Brain microvascular endothelial cell (primary cell): ENCODE measurements at regions not wholly inside any gene's neighbourhood (a gene's known extent, or its start where the extent isn't known, plus 50 kb on each side); places are given as distances from the start of the nearest gene placed in this dataset.
A peak's percentile ranks its signal among the peaks of the same experiment; 100 is the strongest.
"Not testable (repeated sequence)": the region's sequence is repeated elsewhere in the genome, so short reads cannot be mapped to it uniquely, and the experiment has no call there.

Experiments used
- DNase-seq: peaks from one replicate; pipeline ENCODE4 v3.0.0-alpha.2; 2020
- H3K27ac ChIP-seq: fragments of 250-450 bp; sonication (Bioruptor Pico); 2 replicates; pipeline ENCODE4 v1.5.1; 2020; ENCODE audit warnings: mild to moderate bottlenecking, moderate library complexity
- H3K27me3 ChIP-seq: fragments of 250-450 bp; sonication (Bioruptor Pico); replicated peaks from 2 replicates; pipeline ENCODE4 v1.5.1; 2020; ENCODE audit warnings: mild to moderate bottlenecking
- H3K36me3 ChIP-seq: fragments of 250-450 bp; sonication (Bioruptor Pico); replicated peaks from 2 replicates; pipeline ENCODE4 v1.5.1; 2020; ENCODE audit warnings: mild to moderate bottlenecking
- H3K4me3 ChIP-seq: 2 replicates; pipeline ENCODE4 v1.5.1; 2011; ENCODE audit warnings: low read depth, mild to moderate bottlenecking, control low read depth, low read length, moderate library complexity
- CTCF ChIP-seq: IDR thresholded peaks from 2 replicates; pipeline ENCODE4 v1.5.1; 2011; ENCODE audit warnings: low read depth, mild to moderate bottlenecking, moderate library complexity, low read length, control low read depth, inconsistent platforms; ENCODE audit errors: missing control alignments
- in situ Hi-C: cut with HindIII; loops from 2 replicates; pipeline ENCODE4 v1.10.0; 2017; ENCODE audit warnings: low sequenced_read_pairs, low pct_ligation_motif_present

- H3K27me3 ChIP-seq, in situ Hi-C loops, H3K27ac ChIP-seq, DNase-seq, H3K4me3 ChIP-seq, H3K36me3 ChIP-seq: not testable (repeated sequence)
Measured at GRCh38 chr2:94576486-94576885, 294.7 kb upstream of the TEKT4 start.

GRCh38 chr2:94577160-94577559, 294.1 kb upstream of the TEKT4 start:
- H3K27me3 ChIP-seq, H3K27ac ChIP-seq, H3K4me3 ChIP-seq, in situ Hi-C loops, H3K36me3 ChIP-seq: not testable (repeated sequence)
- peak; percentile 21 for DNase-seq

DNA sequence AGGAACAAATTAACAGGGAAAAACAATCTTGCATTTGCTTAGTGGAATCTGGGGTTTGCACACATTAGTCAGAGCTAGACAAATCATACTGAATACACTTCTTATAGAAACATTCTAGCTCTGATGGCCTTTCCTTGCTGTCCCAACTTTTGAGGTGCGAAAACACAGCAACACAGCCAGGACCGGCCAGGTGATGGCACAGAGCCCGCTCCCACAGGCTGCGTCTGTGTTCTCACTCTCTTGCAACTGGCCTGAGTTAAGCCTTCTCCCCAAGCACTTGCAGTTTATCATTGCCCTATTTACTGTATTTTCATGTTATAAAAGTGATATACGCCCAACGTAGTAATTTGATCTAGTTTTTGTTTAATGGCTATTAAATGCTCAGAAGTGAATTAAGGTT, 292.0 kb upstream of the TEKT4 start:
- DNase-seq, H3K4me3 ChIP-seq, H3K27me3 ChIP-seq, H3K36me3 ChIP-seq, in situ Hi-C loops, H3K27ac ChIP-seq: not testable (repeated sequence)

DNA sequence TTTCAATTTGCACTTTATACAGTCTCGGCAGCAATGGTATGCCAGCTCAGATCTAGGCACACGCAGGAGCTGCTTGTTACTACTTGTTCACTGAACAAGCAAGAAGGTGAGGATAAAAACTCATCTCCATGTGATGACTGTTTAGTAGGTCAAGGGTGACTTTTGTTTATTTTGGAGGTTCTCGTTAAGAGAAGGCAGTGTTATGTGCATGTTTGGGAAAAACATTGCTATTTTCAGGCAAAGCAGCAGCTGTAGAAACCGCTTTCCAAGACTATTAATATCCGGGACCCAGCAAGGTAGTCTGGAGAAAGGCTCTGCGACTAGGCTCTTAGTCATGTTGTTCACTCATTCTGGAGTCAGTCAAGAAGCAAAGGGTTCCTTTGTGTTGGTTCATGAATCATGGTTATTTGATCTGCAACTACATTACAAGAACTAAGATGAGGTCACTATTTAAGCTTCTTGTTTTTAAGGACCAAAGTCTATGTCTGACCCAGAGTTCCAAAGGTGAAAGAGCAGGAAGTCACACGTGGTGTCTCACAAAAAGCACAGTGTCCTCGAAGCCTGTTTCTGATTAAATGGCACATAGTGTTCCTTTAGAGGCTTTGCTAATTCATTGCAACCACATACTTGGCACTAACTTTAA, 288.0 kb upstream of the TEKT4 start:
- DNase-seq = peak; percentile 1
- H3K4me3 ChIP-seq, in situ Hi-C loops, H3K36me3 ChIP-seq, H3K27me3 ChIP-seq, H3K27ac ChIP-seq: not testable (repeated sequence)

DNA sequence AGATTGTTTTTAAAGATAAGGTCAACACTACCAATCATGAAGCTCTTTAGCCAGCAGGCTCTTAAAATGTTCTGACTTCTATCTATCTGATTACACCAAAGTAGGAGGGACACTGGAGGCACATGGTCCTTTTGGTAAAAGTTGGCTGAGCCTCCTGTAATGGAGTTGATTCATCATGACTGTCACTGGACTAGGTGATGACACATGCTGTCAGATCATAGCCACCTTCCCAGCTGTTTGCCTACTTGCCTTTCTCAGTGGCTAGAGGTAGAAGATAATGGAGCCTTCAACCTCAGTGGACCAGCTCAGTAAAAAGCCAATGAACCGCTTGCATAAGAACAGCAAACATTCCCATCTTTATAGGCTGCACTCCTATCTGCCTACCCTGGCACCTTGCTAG, 286.7 kb upstream of the TEKT4 start:
- H3K36me3 ChIP-seq, in situ Hi-C loops, H3K27me3 ChIP-seq, H3K27ac ChIP-seq, H3K4me3 ChIP-seq, DNase-seq: not testable (repeated sequence)

DNA sequence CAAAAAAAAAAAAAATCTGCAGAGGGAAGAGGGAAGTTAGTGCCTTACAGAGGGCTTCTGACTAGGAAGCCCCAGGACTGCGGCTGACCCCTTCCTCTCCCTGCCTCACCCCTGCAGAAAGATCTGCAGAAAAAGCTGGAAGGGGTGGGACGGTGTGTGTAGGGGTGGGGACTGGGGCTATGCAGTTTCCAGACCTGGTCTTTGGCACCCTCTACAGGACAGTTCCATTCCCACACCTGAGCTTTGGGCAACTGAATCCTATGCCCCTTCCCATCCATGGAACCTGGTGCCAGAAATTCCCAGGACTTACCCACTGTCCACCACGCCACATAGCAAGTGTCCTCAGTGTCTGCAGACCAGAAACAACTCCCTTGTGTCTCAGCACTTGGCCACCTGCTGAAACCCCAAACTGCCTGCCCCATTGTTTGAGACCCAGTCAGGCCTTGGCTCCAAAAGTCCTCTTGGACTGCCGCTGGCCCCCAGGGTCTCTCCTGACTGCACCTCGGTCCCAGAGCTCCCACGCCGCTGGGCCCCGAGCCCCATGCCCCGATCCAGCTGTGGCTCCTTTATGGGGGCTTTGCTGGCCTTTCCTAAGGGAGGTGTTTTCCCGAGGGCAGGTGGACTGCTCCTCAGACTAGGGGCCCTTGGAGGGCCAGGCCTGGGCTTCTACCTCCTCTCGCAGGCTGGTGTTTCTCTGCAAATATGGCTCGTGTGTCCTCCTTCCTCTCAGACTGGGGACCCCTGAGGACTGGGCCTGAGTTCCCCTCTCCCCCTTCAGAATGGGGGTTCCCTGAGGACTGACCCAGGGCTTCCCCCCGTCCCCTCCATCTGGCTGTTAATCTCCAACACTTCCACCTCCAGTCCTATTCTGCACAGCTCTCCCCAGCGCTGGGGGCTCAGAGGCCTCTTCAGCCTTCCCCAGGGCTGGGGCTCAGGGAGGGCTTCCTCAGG, 284.9 kb upstream of the TEKT4 start:
- in situ Hi-C loops, H3K27ac ChIP-seq, H3K27me3 ChIP-seq, H3K36me3 ChIP-seq, H3K4me3 ChIP-seq: not testable (repeated sequence)
- DNase-seq = peak; percentile 12
- peak; percentile 61 for TF ChIP-seq CTCF

GRCh38 chr2:94587042-94587441, 284.2 kb upstream of the TEKT4 start:
- H3K36me3 ChIP-seq, H3K27me3 ChIP-seq, H3K4me3 ChIP-seq, in situ Hi-C loops, H3K27ac ChIP-seq, DNase-seq: not testable (repeated sequence)

GRCh38 chr2:94594019-94594836, 277.0 kb upstream of the TEKT4 start:
- H3K4me3 ChIP-seq, H3K27ac ChIP-seq, DNase-seq, H3K27me3 ChIP-seq, H3K36me3 ChIP-seq, in situ Hi-C loops: not testable (repeated sequence)

- in situ Hi-C loops, H3K27ac ChIP-seq, DNase-seq, H3K36me3 ChIP-seq, H3K27me3 ChIP-seq, H3K4me3 ChIP-seq: not testable (repeated sequence)
Measured at GRCh38 chr2:94595956-94596355, 275.3 kb upstream of the TEKT4 start.

DNA sequence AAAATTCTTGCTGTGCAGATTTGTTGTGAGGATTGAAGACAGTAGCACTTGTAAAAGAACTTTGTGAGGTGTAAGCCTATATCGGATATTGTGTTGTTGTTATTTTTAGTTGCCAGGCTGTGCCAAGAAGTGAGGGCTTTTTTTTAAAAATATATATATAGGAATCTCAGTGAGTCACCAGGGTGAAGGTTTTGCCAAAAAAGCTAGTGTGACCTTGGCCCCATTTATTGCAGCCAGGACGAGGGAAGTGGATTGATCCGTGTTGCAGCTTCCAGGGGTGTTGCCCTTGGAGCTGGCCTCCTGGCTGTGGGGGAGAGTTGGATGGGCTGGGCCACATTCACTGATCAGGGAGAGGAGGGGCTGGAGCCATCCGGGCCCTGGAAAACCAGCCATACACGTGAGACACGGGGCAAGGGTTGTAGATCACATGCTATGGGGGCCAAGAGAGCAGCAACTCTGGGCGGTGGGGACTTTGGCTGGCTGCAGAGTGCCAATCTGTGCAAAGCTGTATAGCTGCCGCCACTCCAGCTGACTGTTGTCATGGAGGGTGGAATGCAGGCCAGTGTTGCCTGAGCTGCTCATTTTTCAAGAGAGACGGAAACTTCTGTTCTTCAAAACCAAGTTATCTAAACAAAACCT, 273.0 kb upstream of the TEKT4 start:
- H3K36me3 ChIP-seq, H3K4me3 ChIP-seq, DNase-seq, in situ Hi-C loops, H3K27me3 ChIP-seq, H3K27ac ChIP-seq: not testable (repeated sequence)

DNA sequence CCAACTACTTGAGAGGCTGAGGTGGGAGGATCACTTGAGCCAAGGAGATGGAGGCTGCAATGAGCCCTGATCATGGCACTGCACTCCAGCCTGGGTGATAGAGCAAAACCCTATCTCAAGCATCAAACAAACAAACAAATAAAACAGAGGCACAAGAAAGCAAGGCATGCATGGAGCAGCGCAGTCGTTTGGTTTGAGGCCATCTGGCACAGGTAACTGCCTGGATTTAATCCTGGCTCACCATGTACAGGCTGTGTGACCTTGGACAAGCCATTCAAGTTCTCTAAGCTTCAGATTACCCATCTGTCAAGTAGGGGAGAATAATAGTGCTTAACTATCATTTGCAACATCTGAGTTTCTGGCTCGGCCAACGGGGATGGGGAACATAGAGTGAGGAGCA, 270.3 kb upstream of the TEKT4 start:
- H3K4me3 ChIP-seq, in situ Hi-C loops, H3K27ac ChIP-seq, H3K36me3 ChIP-seq, H3K27me3 ChIP-seq, DNase-seq: not testable (repeated sequence)
